GM18498 (cell line): ENCODE measurements at regions not wholly inside any gene's neighbourhood (a gene's known extent, or its start where the extent isn't known, plus 50 kb on each side); places are given as distances from the start of the nearest gene placed in this dataset.

ENCODE experiments used
- ATAC-seq: cut with Tn5 transposase; IDR thresholded peaks from one replicate; pipeline ENCODE4 v1.9.1; 2021; ENCODE audit warnings: mild to moderate bottlenecking, moderate library complexity; ENCODE audit not compliant: unreplicated experiment

DNA sequence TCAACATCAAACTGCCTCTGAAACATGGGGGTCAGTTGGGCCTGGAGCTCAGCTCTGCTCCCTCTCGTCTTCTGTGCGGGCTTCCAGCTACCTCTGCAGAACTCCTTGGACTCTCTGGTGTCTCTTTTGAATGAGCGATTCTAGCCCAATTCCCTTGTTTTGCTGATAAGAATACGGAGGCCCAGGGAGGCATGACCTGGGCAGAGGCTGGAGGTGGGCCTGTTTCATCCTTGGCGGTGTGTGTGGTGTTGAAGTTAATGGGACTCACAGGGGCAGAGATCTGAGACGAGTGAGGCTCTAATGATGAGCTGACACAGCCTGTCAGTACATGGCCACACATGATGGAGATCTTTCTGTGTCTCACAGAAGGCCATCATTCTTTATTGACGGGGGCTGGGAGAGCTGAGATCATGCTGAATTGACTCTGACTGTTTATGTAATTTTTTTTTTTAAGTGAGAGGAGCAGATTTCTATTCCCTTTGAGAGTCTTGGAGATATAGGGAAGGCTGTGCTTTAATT, 134.5 kb downstream of the URB2 start:
- no peak for ATAC-seq

DNA sequence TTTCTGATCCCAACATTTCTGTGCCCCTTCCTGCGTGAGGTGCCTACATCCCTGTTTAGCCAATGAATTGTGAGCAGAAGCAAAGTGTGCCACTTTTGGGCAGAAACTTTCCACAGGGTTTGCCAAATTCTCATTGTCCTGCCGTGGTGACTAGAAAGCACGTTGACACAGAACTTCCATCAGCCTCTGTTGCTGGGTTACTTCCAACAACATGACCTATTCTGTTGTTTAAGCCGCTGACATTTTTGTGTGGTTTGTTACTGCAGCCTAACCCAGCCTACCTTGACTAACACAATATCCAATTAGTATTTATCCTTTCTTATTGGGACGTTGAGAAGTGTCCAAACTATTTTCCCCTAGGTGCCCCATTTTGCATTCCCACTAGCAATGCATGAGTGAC, 136.8 kb downstream of the URB2 start:
- ATAC-seq, result no peak

- no peak for ATAC-seq
Observed at GRCh38 chr1:229768232-229768631, 142.2 kb downstream of the URB2 start.

- ATAC-seq, result no peak
Observed at GRCh38 chr1:229769006-229769405, 143.0 kb downstream of the URB2 start.

DNA sequence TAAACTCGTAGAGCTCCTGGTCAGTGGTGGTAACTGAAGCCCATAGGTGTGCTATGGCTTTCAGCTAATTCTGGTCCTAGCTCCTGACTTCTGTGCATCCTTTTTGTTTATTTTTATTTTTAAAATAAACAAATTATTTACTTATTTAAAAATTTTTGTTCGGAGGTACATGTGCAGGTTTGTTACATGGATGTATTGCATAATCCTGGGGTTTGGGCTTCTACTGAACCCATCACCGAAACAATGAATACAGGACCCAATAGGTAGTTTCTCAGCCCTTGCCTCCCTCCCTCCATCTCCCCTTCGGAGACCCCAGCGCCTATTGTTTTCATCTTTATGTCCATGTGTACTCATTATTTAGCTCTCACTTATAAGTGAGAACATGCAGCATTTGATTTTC, 143.8 kb downstream of the URB2 start:
- ATAC-seq, result no peak

DNA sequence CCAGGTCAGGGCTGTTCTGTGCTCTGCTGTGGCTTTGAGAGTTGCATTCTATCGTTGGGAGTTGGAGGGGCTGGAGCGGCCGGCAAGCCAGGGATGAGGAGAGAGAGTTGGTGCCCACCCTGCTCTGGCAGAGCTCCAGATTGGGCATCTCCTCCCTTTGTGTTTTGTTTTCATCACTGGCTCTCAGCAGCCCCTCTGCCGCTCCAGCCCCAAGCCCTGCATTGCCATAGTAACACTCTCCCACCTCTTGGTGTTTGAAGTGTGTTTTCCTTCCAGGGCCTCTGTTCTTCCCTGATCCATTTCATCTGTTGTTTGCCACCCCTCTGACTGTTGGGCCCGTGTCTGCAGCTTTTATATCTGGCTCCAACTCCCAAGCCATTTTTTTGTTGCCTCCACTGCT, 152.7 kb downstream of the URB2 start:
- no peak for ATAC-seq

- no peak for ATAC-seq
Observed at GRCh38 chr1:229781453-229781852, 155.4 kb downstream of the URB2 start.

GRCh38 chr1:229782469-229782868, 156.4 kb downstream of the URB2 start:
- ATAC-seq, result no peak

- no peak for ATAC-seq
Observed at GRCh38 chr1:229784834-229785233, 158.8 kb downstream of the URB2 start.

DNA sequence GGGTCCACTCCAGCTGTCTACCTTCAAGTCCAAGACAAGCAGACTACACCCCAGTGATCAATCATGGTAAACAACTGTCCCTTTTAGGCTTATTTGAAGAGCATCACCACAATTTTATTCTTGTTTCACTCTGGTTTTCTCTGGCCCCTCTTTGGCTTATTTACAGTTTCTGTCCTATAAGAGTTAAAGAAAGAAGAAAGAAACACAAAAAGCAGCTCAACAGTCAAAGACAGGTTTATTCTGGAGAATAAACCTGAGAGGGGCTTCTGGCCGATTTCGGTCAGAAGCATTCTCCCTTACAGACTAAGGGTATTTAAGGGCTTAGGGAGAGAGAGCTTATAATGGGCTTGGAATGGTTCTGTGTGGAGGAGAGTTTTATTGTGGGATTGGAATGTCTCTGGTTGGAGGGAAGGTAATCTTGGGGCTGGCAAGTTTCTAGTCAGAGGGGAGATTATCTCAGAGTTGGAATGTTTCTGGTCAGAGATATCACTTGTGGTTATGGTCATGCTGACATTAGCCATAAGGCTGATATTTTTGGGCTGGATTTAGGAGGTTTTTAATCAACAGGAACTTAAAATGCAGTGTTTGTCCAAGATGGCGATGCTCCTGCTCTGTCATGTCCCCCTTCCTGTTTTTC, 161.0 kb downstream of the URB2 start:
- ATAC-seq, result no peak

DNA sequence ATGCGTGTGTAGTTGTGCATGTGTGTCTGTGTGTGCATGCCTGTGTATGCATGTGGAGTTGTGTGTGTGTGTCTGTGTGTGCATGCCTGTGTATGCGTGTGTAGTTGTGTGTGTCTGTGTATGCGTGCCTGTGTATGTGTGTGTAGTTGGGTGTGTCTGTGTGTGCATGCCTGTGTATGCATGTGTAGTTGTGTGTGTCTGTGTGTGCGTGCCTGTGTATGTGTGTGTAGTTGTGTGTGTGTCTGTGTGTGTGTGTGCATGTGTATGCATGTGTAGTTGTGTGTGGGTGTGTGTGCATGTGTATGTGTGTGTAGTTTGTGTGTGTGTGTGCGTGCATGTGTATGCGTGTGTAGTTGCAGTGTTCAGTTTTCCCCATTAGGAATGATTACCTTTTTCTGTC, 162.0 kb downstream of the URB2 start:
- ATAC-seq, result no peak

- ATAC-seq, result no peak
Observed at GRCh38 chr1:229792012-229792975, 166.2 kb downstream of the URB2 start.

DNA sequence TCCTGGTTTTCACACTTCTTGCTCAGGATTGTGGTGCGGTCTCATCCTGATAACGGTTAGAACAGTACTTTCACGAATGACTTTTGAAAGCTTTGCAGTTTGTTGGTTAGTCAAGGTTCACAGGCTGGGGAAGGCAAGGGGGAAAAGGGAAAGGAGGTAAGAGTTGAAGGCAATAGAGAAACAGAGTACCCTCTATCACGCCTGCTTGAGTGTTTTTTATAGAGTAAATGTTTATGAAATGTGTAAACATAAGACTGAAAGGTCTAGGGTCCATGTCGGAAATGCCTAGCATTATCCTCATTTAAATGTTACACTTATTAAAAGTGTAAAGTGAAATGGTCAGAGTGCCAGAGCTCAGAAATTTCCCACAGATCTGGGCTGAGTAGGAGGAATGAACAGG, 167.4 kb downstream of the URB2 start:
- ATAC-seq, result no peak

GRCh38 chr1:229798558-229798957, 172.5 kb downstream of the URB2 start:
- no peak for ATAC-seq

DNA sequence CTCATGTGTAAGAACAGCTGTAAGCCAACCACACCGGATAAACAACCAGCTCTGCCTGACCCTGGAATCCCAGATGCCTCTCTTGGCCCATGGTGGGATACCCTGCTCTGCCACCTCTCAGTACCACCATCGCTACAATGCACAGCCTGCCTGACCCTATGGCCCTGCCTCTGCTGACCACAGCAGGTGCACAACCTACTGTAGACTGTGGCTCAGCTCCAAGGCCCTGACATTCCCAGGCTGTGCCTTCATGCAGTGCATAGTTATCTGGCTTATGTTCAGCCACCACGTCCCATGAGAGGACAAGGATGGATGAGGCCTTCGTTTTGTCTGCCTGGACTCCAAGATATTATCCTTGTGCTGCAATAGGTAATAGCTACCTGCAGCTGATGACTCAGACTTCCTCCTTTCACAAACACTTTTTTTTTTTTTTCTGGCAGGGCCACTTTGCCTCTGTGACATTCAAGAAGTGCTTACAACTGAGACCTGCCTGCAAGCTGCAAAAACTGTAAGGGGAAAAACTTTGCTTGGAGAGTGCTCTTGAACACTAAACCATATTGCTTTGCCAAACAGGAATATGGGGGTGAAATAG, 177.7 kb downstream of the URB2 start:
- ATAC-seq, result no peak

DNA sequence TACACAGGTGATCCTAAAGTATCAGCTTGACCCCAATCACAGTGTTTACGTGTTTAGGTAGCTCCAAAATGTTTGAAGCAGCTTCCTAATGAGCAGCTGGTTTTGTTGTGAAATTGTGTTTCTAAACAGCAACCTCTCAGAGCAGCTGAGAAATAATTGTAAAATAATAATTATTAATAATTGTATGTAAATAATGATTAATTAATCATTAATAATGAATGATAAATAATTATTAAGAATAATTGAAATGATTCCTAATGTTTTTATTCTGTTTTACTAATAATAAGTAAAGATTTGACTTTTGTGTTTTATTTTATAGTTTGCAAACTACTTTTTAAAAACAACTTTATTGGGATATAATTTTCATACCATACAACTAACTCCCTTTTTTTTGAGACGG, 182.2 kb downstream of the URB2 start:
- no peak for ATAC-seq

GRCh38 chr1:229810140-229810539, 184.1 kb downstream of the URB2 start:
- no peak for ATAC-seq

- no peak for ATAC-seq
Observed at GRCh38 chr1:229810961-229811360, 184.9 kb downstream of the URB2 start.

DNA sequence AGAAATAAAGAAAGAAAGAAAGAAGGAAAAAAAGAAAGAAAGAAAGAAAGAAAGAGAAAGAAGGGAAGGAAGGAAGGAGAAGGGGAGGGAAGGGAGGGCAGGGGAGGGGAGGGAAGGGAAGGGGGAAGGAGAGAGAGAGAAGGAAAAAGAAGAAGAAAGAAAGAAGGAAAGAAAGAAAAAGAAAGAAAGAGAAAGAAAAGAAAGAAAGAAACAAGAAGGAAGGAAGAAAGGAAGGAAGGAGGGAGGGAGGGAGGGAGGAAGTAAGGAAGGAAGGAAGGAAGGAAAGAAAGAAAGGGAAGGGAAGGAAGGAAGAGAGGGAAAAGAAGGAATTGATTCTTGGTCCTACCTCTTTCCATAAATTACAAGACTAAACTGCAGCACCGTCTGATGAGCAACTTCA, 186.1 kb downstream of the URB2 start:
- no peak for ATAC-seq

GRCh38 chr1:229812693-229813092, 186.6 kb downstream of the URB2 start:
- ATAC-seq, result no peak

- no peak for ATAC-seq
Observed at GRCh38 chr1:229815076-229815475, 189.0 kb downstream of the URB2 start.

- no peak for ATAC-seq
Observed at GRCh38 chr1:229815961-229816360, 189.9 kb downstream of the URB2 start.
